Eye (tissue), 1 donor: ENCODE measurements at regions not wholly inside any gene's neighbourhood (a gene's known extent, or its start where the extent isn't known, plus 50 kb on each side); places are given as distances from the start of the nearest gene placed in this dataset.

Experiments
- DNase-seq: peaks from one replicate; pipeline ENCODE4 v3.0.0-alpha.2; 2015

DNA sequence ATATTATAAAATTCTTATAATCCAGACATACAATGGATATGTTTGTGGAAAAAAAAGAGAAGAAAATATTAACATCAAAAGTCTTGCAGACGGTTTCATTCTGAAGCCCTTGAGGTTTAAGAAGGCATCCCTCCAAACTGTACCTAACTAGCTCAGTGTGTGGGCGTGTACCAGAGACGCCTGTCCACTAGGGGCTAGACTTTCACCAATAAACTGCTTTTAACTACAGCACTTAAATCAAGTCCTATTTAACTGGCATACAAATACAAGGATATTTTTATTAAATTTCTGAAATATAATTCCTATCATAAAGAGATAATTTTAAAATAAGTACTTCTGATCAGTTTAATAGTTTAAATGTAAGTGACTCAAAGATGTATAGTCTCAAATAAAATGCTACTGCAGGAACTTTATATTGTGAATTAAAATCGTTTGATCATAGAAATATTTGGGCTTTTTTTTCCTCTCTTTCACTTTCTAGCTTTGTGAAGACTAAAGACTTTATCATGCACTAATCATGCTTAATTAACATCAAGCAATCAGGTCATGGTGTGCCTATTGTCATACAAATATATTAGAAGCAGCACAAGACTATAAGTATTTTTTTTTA, 437.7 kb downstream of the SATB2 start:
- peak; percentile 47 for DNase-seq

DNA sequence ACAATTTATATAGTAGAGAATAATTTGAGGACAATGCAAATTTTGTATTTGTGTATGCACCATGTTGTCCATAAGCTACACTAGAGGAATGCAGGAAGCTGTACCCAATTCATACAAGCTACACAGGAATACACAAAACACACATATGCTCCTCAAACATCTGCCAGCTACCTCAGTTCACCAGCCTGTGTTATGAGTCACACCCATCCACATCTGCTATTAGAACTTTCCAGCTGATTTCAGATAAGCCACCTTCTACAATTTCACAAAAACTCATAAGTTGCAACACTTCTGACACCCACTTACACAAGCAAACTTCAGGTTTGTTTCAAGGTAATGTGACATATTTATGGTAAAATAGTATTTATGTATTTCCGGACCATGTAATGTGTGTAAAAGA, 438.9 kb downstream of the SATB2 start:
- DNase-seq: no peak

DNA sequence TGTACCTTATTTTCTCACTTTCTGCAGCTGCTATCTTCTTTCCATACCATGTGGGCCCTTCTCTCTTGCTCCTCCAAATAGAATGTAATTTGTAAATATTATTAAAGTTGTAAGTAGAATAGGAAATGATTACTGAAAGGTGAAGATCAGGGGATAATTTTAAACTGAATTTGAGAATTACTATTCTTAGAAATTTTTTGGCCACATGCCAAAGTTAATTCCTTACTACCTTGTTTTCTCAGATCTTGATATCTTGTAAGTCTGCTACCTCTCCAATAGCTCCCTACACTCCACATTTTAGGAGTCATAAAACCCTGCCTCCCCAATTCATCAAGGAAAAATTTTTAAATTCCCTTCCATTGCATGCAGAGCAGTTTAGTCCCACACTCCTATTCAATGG, 442.7 kb downstream of the SATB2 start:
- DNase-seq: no peak

- DNase-seq: no peak
Measured at GRCh38 chr2:199014226-199014625, 443.5 kb downstream of the SATB2 start.

- DNase-seq: no peak
Measured at GRCh38 chr2:199011908-199012307, 445.8 kb downstream of the SATB2 start.

DNA sequence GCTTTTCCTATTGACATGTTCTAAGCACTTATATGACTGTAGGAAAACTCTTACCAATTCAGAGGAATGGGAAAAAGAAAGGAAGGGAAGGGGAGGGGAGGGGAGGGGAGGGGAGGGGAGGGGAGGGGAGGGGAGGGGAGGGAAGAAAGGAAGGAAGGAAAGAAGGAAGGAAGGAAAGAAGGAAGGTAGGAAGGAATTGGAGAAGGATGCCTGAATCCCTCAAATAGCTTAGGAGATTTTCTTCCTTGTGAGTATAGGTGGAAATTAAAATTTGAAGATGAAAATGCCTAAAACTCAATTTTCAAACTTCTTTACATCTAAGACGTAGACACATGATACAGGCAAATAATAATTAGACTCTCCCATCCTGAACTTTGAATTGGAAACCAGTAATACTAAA, 463.1 kb downstream of the SATB2 start:
- DNase-seq: no peak

GRCh38 chr2:198991431-198991830, 466.3 kb downstream of the SATB2 start:
- DNase-seq: no peak

- DNase-seq: no peak
Measured at GRCh38 chr2:198975779-198976178, 482.0 kb downstream of the SATB2 start.

GRCh38 chr2:198973785-198974184, 484.0 kb downstream of the SATB2 start:
- DNase-seq: no peak

DNA sequence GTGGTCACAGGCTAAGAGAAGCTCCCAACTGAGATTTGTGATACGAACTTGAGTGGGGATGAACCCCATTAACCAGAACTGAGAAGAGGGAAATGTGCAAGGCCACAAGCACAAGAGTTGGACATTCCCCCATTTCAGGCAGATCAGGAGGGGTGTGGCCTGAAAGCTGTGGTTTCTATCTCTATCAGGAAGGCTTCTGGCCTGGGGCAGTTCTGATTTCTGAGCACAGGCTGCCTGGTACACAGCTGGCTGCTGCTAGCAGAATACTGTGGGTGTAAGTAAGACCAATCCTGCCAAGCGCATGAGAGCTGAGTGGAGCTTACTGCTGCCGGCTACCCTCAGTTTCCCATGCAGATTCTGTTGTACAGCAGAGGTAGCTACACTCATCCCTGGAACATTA, 484.6 kb downstream of the SATB2 start:
- no peak for DNase-seq

- no peak for DNase-seq
Measured at GRCh38 chr2:198968545-198968944, 489.2 kb downstream of the SATB2 start.

DNA sequence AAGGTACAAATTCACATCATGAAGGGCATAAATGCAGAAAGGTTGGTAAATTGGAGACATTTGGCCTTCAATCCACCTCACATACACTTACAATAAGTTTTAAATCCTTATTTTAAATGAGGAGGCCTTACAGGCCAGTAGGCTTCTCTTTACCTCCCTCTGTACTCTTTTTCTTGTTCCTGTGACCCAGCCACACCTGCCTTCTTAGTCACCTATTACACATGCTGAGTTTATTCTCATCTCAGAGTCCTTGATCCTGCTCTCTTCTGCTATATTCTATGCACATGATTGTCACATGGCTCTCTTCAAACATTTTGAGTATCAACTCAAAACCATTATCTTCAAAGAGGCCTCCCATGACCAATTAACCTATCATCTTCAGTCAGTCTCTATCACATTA, 491.5 kb downstream of the SATB2 start:
- no peak for DNase-seq

- DNase-seq: no peak
Measured at GRCh38 chr2:198961547-198961946, 496.2 kb downstream of the SATB2 start.

- no peak for DNase-seq
Measured at GRCh38 chr2:198957181-198957580, 500.6 kb downstream of the SATB2 start.

- no peak for DNase-seq
Measured at GRCh38 chr2:198953328-198953727, 504.4 kb downstream of the SATB2 start.

GRCh38 chr2:198950803-198951202, 506.9 kb downstream of the SATB2 start:
- no peak for DNase-seq

DNA sequence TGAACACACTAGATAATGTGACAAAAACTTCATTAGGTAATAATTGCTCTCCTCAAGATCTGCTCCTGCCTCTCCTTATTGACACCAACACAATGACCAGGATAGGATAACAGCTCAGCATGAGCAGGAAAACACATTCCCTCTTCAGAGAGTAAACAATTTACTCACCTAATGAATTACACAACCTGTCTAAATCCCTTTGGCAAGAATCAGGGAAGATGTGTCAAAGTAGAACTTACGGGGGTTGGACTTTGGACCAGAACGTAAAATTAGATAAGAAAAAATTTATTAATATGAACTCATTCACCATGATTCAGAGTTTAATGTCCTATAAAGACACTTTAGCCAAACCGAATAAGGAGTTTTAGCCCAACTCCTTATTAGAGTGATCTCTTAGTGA, 512.2 kb downstream of the SATB2 start:
- DNase-seq: no peak

DNA sequence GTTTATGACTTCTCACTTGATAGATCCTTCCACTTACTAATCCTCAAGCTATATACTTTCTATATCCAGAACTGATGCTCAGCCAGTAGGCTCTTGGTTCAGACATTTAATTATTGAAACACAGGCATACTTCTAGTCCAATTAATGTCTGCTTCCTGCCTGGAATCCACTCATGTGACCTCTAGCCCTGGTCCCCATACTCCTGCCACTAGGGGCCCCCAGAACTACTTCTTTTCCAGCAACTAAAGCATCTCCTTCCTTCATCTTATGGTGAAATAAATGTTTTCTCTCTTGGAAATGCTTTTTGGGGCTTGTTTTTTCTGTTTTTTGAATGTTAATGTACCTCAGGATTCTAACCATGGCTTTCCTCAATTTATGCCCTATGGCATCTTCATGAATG, 527.6 kb downstream of the SATB2 start:
- DNase-seq: no peak

DNA sequence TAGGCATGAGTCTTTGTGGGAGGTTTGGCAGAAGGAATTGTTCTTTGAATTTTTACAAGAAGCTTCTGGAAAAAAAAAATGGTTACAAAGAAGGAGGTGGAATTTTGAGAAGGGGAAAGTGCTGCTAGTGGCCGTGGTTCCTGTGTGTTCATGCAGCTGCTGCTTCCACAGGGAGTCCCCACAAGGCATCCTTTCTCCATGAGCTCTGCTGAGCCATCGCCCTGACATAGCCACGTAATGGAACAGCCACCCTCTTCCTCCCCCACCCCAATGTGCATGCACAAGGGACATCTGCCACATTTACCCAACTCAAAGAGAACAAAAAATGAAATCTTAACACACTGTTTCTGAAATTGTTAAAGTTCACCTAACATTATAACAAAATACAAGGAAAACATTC, 529.7 kb downstream of the SATB2 start:
- no peak for DNase-seq

DNA sequence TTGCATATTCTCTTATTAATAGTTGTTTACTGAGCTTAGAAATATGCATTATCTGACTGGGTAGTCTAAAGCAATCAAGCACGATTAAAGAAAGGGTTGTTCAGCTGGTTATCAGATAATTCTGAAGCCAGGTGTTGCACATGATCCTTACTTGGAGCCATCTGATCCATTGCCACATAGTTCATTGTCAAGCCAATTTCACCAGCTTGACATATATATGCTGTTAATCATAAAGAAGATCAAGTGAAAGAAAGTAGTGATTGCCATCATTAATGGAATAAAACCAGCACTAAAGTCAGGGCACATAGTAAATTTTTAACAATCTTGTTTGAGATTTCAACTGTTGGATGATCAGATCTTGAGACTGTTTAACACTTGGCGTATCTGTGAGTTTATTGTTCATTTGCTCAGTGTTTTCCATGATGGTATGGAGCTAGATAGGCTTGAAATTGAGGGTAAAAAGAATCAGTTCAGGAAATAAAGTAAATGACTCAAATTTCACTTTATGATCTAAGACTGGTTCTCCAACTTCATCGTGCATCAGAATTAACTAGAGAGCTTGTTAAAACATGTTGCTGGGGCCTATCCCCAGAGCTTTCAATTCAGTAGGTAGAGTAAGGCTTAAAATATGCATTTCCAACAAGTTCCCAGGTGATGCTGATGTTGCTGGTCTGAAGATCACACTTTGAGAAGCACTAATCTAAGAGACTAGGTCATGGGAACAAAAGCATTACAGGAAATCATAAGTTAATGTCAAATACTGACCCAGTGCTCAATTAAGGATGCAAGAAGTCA, 539.6 kb downstream of the SATB2 start:
- DNase-seq: no peak

GRCh38 chr2:198917275-198917674, 540.5 kb downstream of the SATB2 start:
- DNase-seq: no peak

- peak; percentile 8 for DNase-seq
Measured at GRCh38 chr2:198916548-198917080, 541.1 kb downstream of the SATB2 start.

GRCh38 chr2:198913394-198914152, 544.2 kb downstream of the SATB2 start:
- DNase-seq: no peak
